ENCODE measurements at regions not wholly inside any gene's neighbourhood (a gene's known extent, or its start where the extent isn't known, plus 50 kb on each side); places are given as distances from the start of the nearest gene placed in this dataset.

DNA sequence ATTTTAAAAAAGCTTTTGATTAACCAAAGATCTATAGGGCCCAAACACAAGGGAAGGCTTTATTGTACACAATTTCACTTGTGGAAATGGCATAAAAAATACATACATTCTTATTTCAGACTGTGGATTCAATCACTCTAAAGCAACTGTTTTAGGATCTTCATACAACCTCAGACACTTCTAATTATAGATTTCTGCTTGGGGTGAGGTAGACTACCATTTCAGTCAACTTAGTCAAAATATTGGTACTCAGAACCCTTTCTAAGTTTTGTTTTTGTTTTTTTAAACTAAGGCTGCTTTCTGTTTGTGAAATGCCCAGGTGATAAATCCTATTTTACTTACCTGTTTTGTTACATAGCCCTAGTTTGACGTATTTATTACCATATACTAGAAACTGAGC is 284.5 kb upstream of the RASA1 start:
- CTCF ChIA-PET, result interaction anchor here (1.2 to 2.1 kb wide), 4 partner anchors 29 to 211 kb away, joined by 3 to 11 read pairs (median 4); no protein-coding TSS in a partner anchor
- Mint-ChIP-seq H3K4me1 (ENCODE audit: low read depth) (no peaks in the 10 kb centered on the region), H3K9me3 (no peaks in the 10 kb centered on the region), H3K4me3 (no peak overlapping the region), H3K36me3 (ENCODE audit: low read depth) (no peaks in the 10 kb centered on the region), H3K27ac (no peak overlapping the region), H3K27me3 (peaks cover under 1% of the 10 kb centered on the region)
- no peak for DNase-seq
- POLR2A ChIA-PET, result no interaction called here
- TF ChIP-seq, protein P1, sequence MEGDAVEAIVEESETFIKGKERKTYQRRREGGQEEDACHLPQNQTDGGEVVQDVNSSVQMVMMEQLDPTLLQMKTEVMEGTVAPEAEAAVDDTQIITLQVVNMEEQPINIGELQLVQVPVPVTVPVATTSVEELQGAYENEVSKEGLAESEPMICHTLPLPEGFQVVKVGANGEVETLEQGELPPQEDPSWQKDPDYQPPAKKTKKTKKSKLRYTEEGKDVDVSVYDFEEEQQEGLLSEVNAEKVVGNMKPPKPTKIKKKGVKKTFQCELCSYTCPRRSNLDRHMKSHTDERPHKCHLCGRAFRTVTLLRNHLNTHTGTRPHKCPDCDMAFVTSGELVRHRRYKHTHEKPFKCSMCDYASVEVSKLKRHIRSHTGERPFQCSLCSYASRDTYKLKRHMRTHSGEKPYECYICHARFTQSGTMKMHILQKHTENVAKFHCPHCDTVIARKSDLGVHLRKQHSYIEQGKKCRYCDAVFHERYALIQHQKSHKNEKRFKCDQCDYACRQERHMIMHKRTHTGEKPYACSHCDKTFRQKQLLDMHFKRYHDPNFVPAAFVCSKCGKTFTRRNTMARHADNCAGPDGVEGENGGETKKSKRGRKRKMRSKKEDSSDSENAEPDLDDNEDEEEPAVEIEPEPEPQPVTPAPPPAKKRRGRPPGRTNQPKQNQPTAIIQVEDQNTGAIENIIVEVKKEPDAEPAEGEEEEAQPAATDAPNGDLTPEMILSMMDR (IDR thresholded peaks at IDR 0.05), result no peak
- ATAC-seq, result no peak
- intact Hi-C loops (cut with micrococcal nuclease), result no loop called here

- ATAC-seq (no peak), DNase-seq (no peak)
- H3K9me3 Mint-ChIP-seq, result no peaks in the 10 kb centered on the region
- intact Hi-C loops (cut with micrococcal nuclease), result no loop called here
- CTCF ChIA-PET, result interaction anchor here (0.7 to 2.4 kb wide), 10 partner anchors 17 to 419 kb away, joined by 3 to 8 read pairs (median 3); no protein-coding TSS in a partner anchor
- POLR2A ChIA-PET, result interaction anchor here (0.6 kb wide), 1 partner anchor 1370 kb away, joined by 3 read pairs; no protein-coding TSS in a partner anchor
- no peak overlapping the region for H3K27ac Mint-ChIP-seq
- TF ChIP-seq, protein P1 (IDR thresholded peaks at IDR 0.05), result peak; percentile 18
- no peaks in the 10 kb centered on the region for H3K27me3 Mint-ChIP-seq
- no peaks in the 10 kb centered on the region for H3K36me3 Mint-ChIP-seq (ENCODE audit: low read depth)
- no peaks in the 10 kb centered on the region for H3K4me1 Mint-ChIP-seq (ENCODE audit: low read depth)
- no peak overlapping the region for H3K4me3 Mint-ChIP-seq
Observed at GRCh38 chr5:86986837-86987236, 280.8 kb upstream of the RASA1 start.

DNA sequence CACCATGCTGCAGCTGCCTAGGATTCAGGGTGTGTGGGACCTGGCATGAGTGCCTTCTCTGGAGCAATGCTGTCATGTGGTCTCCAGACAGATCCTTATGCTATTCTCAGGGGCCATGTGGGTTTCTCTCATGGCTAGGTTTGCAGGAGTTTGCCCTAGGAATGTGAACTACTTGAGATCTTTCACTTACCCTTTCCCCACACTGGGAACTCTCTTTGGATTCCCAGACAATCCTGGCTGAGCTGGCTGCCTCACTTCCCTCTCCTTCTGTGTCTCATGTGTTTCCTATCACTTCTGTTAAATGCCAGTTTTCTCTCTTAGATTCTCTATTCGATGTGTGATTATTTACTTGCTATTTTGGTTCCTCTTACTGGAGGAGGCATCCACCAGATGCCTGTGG is 270.2 kb upstream of the RASA1 start:
- TF ChIP-seq, protein P1 (IDR thresholded peaks at IDR 0.05), result no peak
- Mint-ChIP-seq H3K27me3 (peaks cover 7% of the 10 kb centered on the region), H3K4me3 (no peak overlapping the region), H3K4me1 (ENCODE audit: low read depth) (no peaks in the 10 kb centered on the region), H3K27ac (no peak overlapping the region), H3K36me3 (ENCODE audit: low read depth) (no peaks in the 10 kb centered on the region), H3K9me3 (no peaks in the 10 kb centered on the region)
- no peak for DNase-seq
- intact Hi-C loops (cut with micrococcal nuclease), result no loop called here
- no peak for ATAC-seq
- ChIA-PET CTCF (no interaction called here), POLR2A (no interaction called here)

DNA sequence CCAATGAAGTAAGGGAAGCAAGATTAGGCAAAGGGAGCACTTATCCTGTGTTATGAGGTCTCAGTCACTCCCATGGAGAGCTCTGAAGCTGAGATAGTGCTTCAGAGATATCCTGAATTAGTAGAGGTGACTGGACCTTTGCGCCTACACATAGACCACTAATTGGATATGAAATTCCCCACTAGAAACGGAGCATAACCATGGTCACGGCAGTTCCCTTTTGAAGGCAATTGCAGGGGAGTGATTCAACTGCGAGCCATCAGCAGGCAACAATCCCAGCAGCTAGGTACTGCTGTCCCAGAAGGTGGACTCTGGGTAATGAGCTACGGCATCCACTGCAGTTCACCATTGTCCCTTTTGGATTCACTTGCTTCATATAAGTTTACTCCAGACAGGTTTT is 267.7 kb upstream of the RASA1 start:
- H3K27ac Mint-ChIP-seq, result no peak overlapping the region
- TF ChIP-seq, protein P1 (IDR thresholded peaks at IDR 0.05), result no peak
- intact Hi-C loops (cut with micrococcal nuclease), result no loop called here
- POLR2A ChIA-PET, result interaction anchor here (0.5 to 0.7 kb wide), 2 partner anchors 545 to 1656 kb away, joined by 3 read pairs; no protein-coding TSS in a partner anchor
- no peak overlapping the region for H3K4me3 Mint-ChIP-seq
- CTCF ChIA-PET, result no interaction called here
- peaks cover 7% of the 10 kb centered on the region for H3K27me3 Mint-ChIP-seq
- no peaks in the 10 kb centered on the region for H3K36me3 Mint-ChIP-seq (ENCODE audit: low read depth)
- H3K4me1 Mint-ChIP-seq (ENCODE audit: low read depth), result no peaks in the 10 kb centered on the region
- DNase-seq (no peak), ATAC-seq (no peak)
- H3K9me3 Mint-ChIP-seq, result no peaks in the 10 kb centered on the region

DNA sequence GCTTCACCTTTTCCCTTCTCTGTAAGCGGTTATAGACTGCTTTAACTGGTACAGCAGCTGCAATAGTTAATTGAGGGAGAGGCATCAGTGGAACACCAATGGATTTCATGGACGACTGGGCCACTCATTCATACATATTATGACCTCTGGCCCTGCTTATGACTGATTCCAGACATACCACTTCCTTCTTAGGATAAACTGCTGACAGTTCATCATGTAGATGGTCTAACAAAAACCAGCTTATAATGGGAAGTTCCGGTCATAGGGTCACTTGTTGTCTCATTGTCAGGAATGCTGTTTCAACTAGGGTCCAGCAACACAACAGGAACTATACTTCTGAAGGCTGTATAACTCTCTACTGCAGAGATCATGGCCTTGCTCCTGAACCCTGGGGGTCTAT is 265.2 kb upstream of the RASA1 start:
- DNase-seq (no peak), ATAC-seq (no peak)
- no peak overlapping the region for H3K4me3 Mint-ChIP-seq
- CTCF ChIA-PET, result interaction anchor here (0.8 to 1.8 kb wide), 4 partner anchors 10 to 122 kb away, joined by 3 to 8 read pairs (median 5); no protein-coding TSS in a partner anchor
- peaks cover 7% of the 10 kb centered on the region for H3K27me3 Mint-ChIP-seq
- no peaks in the 10 kb centered on the region for H3K36me3 Mint-ChIP-seq (ENCODE audit: low read depth)
- H3K4me1 Mint-ChIP-seq (ENCODE audit: low read depth), result no peaks in the 10 kb centered on the region
- H3K9me3 Mint-ChIP-seq, result no peaks in the 10 kb centered on the region
- intact Hi-C loops (cut with micrococcal nuclease), result no loop called here
- POLR2A ChIA-PET, result no interaction called here
- no peak overlapping the region for H3K27ac Mint-ChIP-seq
- TF ChIP-seq, protein P1 (IDR thresholded peaks at IDR 0.05), result no peak
